NK-92 treated with Interleukin-12 subunit alpha and Interleukin-12 subunit beta, amount 100 ng/mL, for 24 hours (cell line): ENCODE measurements at regions not wholly inside any gene's neighbourhood (a gene's known extent, or its start where the extent isn't known, plus 50 kb on each side); places are given as distances from the start of the nearest gene placed in this dataset.

Experiments
- DNase-seq: peaks from one replicate; lab custom pipeline; 2025; lab: John Stamatoyannopoulos, UW

- DNase-seq, result no peak
Observed at GRCh38 chr6:98717322-98717877, 117.0 kb upstream of the POU3F2 start.

GRCh38 chr6:98717988-98718387 lies 116.4 kb upstream of the POU3F2 start:
- DNase-seq, result no peak

- DNase-seq, result no peak
Observed at GRCh38 chr6:98724537-98724936, 109.8 kb upstream of the POU3F2 start.

GRCh38 chr6:98747273-98747672 lies 87.1 kb upstream of the POU3F2 start:
- no peak for DNase-seq

GRCh38 chr6:98747960-98748359 lies 86.4 kb upstream of the POU3F2 start:
- no peak for DNase-seq

- DNase-seq, result no peak
Observed at GRCh38 chr6:98759459-98759858, 74.9 kb upstream of the POU3F2 start.

GRCh38 chr6:98764373-98764911 lies 69.9 kb upstream of the POU3F2 start:
- no peak for DNase-seq

GRCh38 chr6:98769546-98769945 lies 64.8 kb upstream of the POU3F2 start:
- DNase-seq, result no peak

- DNase-seq, result no peak
Observed at GRCh38 chr6:98775205-98775604, 59.2 kb upstream of the POU3F2 start.

GRCh38 chr6:98777762-98778161 lies 56.6 kb upstream of the POU3F2 start:
- DNase-seq, result no peak

GRCh38 chr6:98779618-98780017 lies 54.8 kb upstream of the POU3F2 start:
- DNase-seq, result no peak

- no peak for DNase-seq
Observed at GRCh38 chr6:98782772-98783171, 51.6 kb upstream of the POU3F2 start.

- DNase-seq, result no peak
Observed at GRCh38 chr6:98783578-98783977, 50.8 kb upstream of the POU3F2 start.
